Activated T-helper 17 cell treated with anti-CD3 and anti-CD28 coated beads, Interleukin-2, amount 50 U/mL, for 72 hours (primary cell): ENCODE measurements at regions not wholly inside any gene's neighbourhood (a gene's known extent, or its start where the extent isn't known, plus 50 kb on each side); places are given as distances from the start of the nearest gene placed in this dataset.

ENCODE experiments used
- ATAC-seq: fragments of 150-1000 bp; cut with Tn5 transposase; replicated peaks from 2 replicates; pipeline ENCODE4 v1.10.0; 2021; ENCODE audit warnings: mild to moderate bottlenecking, moderate library complexity
- H3K27ac Mint-ChIP-seq: one replicate; pipeline ENCODE4 v1.8.0; 2022; ENCODE audit warnings: mixed read lengths
- H3K27me3 Mint-ChIP-seq: one replicate; pipeline ENCODE4 v1.8.0; 2022; ENCODE audit warnings: mixed read lengths
- H3K36me3 Mint-ChIP-seq: one replicate; pipeline ENCODE4 v1.8.0; 2022; ENCODE audit warnings: low read depth, mild to moderate bottlenecking, mixed read lengths
- H3K4me1 Mint-ChIP-seq: one replicate; pipeline ENCODE4 v1.8.0; 2022; ENCODE audit warnings: mixed read lengths
- H3K4me3 Mint-ChIP-seq: one replicate; pipeline ENCODE4 v1.8.0; 2022; ENCODE audit warnings: mild to moderate bottlenecking, mixed read lengths
- H3K9me3 Mint-ChIP-seq: one replicate; pipeline ENCODE4 v1.8.0; 2022; ENCODE audit warnings: mixed read lengths

- H3K9me3 Mint-ChIP-seq = no peaks in the 10 kb centered on the region
- no peak for ATAC-seq
- no peak overlapping the region for H3K27ac Mint-ChIP-seq
- no peak overlapping the region for H3K4me3 Mint-ChIP-seq
- H3K36me3 Mint-ChIP-seq = no peaks in the 10 kb centered on the region
- H3K27me3 Mint-ChIP-seq = peaks cover 14% of the 10 kb centered on the region
- H3K4me1 Mint-ChIP-seq = no peaks in the 10 kb centered on the region
Observed at GRCh38 chr7:27377988-27378387, 135.4 kb downstream of the EVX1 start.

- Mint-ChIP-seq H3K27ac (no peak overlapping the region), H3K4me3 (no peak overlapping the region), H3K27me3 (no peaks in the 10 kb centered on the region), H3K9me3 (no peaks in the 10 kb centered on the region), H3K36me3 (no peaks in the 10 kb centered on the region), H3K4me1 (no peaks in the 10 kb centered on the region)
- ATAC-seq = no peak
Observed at GRCh38 chr7:27382307-27382706, 139.7 kb downstream of the EVX1 start.

GRCh38 chr7:27386581-27386980 lies 144.0 kb downstream of the EVX1 start:
- H3K27me3 Mint-ChIP-seq = peaks cover 27% of the 10 kb centered on the region
- no peak overlapping the region for H3K4me3 Mint-ChIP-seq
- H3K36me3 Mint-ChIP-seq = no peaks in the 10 kb centered on the region
- ATAC-seq = no peak
- no peaks in the 10 kb centered on the region for H3K4me1 Mint-ChIP-seq
- no peaks in the 10 kb centered on the region for H3K9me3 Mint-ChIP-seq
- H3K27ac Mint-ChIP-seq = no peak overlapping the region

DNA sequence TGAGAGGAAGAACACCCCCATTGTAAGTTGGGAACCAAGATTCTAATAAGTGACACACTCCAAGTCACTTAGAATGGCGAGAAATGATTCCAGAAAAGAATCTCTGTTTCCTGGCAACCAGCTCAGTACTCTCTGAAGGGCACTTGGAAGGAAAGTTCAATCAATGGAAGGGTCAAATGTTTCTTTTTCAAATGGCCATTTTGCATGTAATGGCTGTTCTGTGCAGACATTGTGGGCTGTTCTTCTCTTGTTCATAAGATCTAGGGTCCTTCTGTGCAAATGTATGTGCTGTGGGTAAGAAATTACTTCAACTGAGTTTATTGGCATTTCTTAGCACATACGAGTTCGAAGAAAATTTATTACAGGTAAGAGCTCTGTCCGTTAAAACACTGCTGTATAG lies 145.3 kb downstream of the EVX1 start:
- Mint-ChIP-seq H3K4me1 (no peaks in the 10 kb centered on the region), H3K27ac (no peak overlapping the region), H3K36me3 (no peaks in the 10 kb centered on the region), H3K27me3 (peaks cover 28% of the 10 kb centered on the region), H3K9me3 (no peaks in the 10 kb centered on the region), H3K4me3 (no peak overlapping the region)
- no peak for ATAC-seq

DNA sequence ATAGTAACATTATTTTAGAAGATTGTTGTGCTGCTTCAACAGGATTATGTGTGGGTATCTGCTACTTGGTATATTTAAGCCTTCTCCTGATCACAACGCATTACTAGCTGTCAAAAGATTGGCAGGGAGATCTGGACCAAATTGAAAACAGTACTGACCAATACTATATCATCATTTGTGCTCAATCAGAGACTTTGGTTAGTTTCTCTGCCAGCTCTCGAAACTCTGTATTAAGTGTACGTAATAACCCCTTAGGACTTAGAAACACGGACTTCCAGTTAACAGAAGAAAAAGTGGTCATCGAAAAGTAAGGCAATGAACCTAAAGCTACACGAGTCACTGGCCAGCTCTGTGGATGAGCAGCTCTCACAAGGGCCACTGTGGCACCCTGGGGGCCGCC lies 146.0 kb downstream of the EVX1 start:
- H3K9me3 Mint-ChIP-seq = no peaks in the 10 kb centered on the region
- H3K4me1 Mint-ChIP-seq = no peaks in the 10 kb centered on the region
- no peak overlapping the region for H3K4me3 Mint-ChIP-seq
- ATAC-seq = no peak
- H3K27ac Mint-ChIP-seq = no peak overlapping the region
- peaks cover 31% of the 10 kb centered on the region for H3K27me3 Mint-ChIP-seq
- H3K36me3 Mint-ChIP-seq = no peaks in the 10 kb centered on the region

DNA sequence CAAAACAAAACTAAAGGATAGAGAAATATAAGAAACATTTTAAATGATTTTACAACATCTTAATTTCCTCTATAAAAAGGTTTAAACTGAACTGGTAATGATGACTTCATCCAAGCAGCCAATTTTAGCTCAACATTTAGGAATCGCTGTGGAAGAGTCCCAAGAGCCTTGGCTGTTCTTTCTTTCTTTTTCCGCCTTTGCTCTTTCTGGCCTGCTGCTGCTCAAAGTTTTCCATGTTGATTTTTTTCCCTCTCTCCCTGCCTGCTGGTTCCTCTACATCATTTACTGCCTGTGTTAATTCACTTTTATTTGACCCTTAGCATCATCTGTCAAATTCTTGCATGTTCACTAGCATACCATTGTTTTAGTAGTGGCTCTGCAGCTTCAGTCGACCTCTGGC lies 146.9 kb downstream of the EVX1 start:
- H3K9me3 Mint-ChIP-seq = no peaks in the 10 kb centered on the region
- H3K27ac Mint-ChIP-seq = no peak overlapping the region
- no peaks in the 10 kb centered on the region for H3K36me3 Mint-ChIP-seq
- H3K4me3 Mint-ChIP-seq = no peak overlapping the region
- H3K27me3 Mint-ChIP-seq = peaks cover 38% of the 10 kb centered on the region
- ATAC-seq = no peak
- no peaks in the 10 kb centered on the region for H3K4me1 Mint-ChIP-seq

DNA sequence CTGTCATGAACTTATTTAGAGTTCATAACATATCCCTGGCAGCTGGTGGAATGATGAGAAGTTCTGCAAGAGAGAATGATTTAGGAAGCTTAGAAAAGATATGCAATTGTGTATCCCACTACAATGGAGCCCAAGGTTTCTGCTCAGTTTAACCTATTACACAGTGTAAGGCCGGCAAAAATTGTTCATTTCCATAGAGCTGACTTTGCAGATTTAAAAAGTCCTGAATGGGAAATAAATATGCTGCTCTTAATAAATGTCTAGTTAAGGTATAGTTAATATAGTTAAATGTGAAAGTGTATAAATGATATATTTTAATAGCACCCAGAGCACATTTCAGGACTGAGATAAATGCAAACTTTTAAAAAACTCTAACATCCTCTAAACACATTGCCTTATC lies 149.9 kb downstream of the EVX1 start:
- no peaks in the 10 kb centered on the region for H3K9me3 Mint-ChIP-seq
- no peaks in the 10 kb centered on the region for H3K36me3 Mint-ChIP-seq
- H3K27ac Mint-ChIP-seq = no peak overlapping the region
- H3K4me3 Mint-ChIP-seq = no peak overlapping the region
- ATAC-seq = no peak
- H3K4me1 Mint-ChIP-seq = no peaks in the 10 kb centered on the region
- peaks cover 45% of the 10 kb centered on the region for H3K27me3 Mint-ChIP-seq

DNA sequence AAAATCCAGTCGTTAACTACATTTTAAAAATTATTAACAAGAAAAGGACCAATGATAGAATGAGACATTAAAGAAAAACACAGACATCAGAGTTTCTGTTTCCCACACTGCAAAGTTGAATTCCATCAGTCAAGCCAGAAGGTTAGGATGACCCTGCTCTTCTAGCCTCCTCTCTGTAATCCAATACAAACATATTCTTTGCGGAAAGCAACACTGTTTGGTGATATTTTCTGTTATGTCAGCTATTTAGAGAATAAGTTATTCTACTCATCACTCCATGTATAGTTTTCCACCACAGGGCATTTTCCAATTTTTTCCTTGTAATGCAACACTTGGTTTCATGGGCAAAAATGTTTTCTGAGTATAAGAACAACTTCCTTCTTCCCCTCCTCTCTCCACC lies 152.3 kb downstream of the EVX1 start:
- no peak for ATAC-seq
- H3K9me3 Mint-ChIP-seq = no peaks in the 10 kb centered on the region
- H3K36me3 Mint-ChIP-seq = no peaks in the 10 kb centered on the region
- no peak overlapping the region for H3K27ac Mint-ChIP-seq
- H3K4me1 Mint-ChIP-seq = no peaks in the 10 kb centered on the region
- peaks cover 31% of the 10 kb centered on the region for H3K27me3 Mint-ChIP-seq
- H3K4me3 Mint-ChIP-seq = no peak overlapping the region

GRCh38 chr7:27395626-27396025 lies 153.0 kb downstream of the EVX1 start:
- Mint-ChIP-seq H3K27ac (no peak overlapping the region), H3K4me3 (no peak overlapping the region), H3K4me1 (no peaks in the 10 kb centered on the region), H3K27me3 (peaks cover 30% of the 10 kb centered on the region), H3K36me3 (no peaks in the 10 kb centered on the region), H3K9me3 (no peaks in the 10 kb centered on the region)
- no peak for ATAC-seq

DNA sequence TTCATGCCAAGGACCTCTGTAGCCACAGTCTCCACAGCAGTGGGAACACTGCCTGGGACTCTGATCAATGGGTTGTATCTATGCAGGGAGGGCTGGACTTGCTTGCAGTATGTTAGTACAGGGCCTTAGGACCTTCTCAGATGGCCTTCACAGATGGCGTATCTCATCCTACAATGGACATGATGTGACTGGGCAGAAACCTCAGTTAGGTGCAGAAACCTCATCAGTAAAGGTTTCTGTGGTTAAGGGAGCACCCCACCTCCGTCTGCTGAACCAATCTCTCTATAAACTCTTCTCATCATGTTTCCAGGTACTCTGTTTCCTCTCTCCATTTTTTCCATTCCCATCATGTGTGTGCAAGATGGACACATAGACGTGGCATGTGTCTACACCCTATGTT lies 154.9 kb downstream of the EVX1 start:
- ATAC-seq = no peak
- H3K9me3 Mint-ChIP-seq = no peaks in the 10 kb centered on the region
- H3K4me3 Mint-ChIP-seq = no peak overlapping the region
- H3K27me3 Mint-ChIP-seq = peaks cover 20% of the 10 kb centered on the region
- H3K4me1 Mint-ChIP-seq = no peaks in the 10 kb centered on the region
- no peak overlapping the region for H3K27ac Mint-ChIP-seq
- no peaks in the 10 kb centered on the region for H3K36me3 Mint-ChIP-seq

DNA sequence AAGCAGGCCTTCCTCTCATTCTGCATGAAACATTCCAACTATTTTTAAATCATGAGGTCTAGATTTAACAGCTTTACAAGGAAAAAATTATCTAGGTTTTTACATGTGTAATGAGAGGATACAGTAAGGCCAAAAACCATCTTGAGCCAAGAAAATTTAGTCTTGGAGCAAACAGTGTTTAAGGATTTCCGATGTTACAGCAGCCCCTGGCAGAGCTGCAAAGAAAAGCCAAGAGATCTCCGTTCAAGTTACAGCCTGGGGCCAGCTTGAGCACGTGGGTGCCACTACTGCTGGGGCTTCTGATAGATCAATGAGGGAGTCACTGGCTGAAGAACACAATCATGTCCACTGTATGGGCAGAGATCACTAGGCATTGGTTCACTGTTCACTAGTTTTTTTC lies 156.2 kb downstream of the EVX1 start:
- Mint-ChIP-seq H3K4me3 (no peak overlapping the region), H3K27ac (no peak overlapping the region), H3K36me3 (no peaks in the 10 kb centered on the region), H3K27me3 (peaks cover 15% of the 10 kb centered on the region), H3K9me3 (no peaks in the 10 kb centered on the region), H3K4me1 (no peaks in the 10 kb centered on the region)
- ATAC-seq = no peak

DNA sequence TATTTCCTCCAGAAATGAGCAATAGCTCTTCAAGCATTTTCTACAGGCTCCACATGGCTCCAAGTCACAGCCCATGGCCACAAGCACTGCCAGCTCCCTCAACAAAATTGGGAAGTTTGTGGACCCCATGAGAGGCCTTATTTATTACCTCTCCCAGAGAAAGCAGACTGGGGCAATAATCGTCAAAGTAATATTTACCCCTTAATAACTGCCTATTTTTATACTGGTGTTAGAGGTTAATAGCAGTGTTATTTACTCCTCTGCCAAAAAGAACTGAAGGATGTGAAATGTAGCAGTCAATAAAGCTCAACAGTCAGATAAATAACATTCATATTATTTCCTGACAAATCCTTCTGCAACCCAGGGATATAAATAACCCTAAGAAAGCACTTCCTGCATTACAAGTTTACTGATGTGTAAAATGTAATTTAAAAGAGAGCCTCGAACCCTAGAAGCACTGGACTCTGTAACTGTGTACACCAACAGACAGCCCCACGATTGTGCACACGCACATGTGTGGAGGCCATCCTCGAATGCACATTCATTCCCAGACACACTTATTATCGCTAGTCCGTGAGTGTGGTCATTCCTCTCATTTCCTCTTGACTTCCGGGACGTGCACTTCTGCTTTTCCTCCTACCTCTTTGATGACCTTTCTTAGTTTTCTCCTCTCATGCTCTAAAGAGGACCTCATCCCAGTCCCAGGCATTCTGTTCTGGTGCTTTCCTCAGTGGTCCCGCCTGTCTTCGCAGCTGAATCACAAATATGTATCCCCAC lies 157.4 kb downstream of the EVX1 start:
- ATAC-seq = no peak
- H3K4me3 Mint-ChIP-seq = no peak overlapping the region
- H3K36me3 Mint-ChIP-seq = no peaks in the 10 kb centered on the region
- peaks cover 11% of the 10 kb centered on the region for H3K27me3 Mint-ChIP-seq
- H3K27ac Mint-ChIP-seq = no peak overlapping the region
- no peaks in the 10 kb centered on the region for H3K9me3 Mint-ChIP-seq
- H3K4me1 Mint-ChIP-seq = no peaks in the 10 kb centered on the region

DNA sequence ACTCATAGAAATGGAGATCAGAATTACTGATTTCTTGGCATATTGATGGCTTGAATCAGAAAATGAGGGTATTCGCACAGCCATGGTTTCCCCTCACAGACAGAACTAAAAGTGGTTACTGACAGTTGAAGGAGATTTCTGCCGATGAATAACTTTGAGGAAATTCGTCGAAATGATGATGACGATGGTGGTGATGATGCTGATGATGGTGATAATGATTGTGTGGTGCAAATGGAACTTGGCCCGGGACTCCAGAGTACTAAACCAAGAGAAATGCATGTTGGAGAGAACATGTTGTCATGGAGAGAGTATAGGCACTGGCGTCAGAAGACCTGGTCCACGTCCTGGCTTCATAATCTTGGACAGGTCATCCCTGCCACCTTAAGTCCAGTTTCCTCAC lies 163.2 kb downstream of the EVX1 start:
- Mint-ChIP-seq H3K9me3 (no peaks in the 10 kb centered on the region), H3K4me3 (no peak overlapping the region), H3K27ac (no peak overlapping the region), H3K27me3 (peaks cover 7% of the 10 kb centered on the region), H3K4me1 (no peaks in the 10 kb centered on the region), H3K36me3 (no peaks in the 10 kb centered on the region)
- ATAC-seq = no peak

DNA sequence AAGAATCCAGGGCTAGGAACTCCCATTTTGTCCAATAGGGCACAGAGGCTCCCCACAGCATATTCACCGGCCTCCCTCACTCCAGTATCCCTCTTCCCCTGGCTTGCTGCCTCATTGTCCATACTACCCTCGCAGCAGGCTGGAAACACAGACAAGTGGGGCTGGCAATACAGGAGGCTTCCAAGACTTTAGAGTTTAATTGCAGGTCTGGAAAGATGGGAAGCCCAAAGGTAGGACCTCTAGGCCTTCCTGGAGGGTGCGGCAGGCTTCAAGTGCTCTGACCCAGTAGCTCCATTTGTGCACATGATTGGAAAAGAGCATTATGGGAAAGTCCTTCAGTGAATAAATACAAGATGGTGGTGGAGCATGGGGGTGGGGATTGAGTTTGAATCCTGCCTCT lies 166.7 kb downstream of the EVX1 start:
- Mint-ChIP-seq H3K27ac (no peak overlapping the region), H3K27me3 (peaks cover 14% of the 10 kb centered on the region), H3K4me3 (no peak overlapping the region), H3K9me3 (no peaks in the 10 kb centered on the region), H3K36me3 (no peaks in the 10 kb centered on the region), H3K4me1 (no peaks in the 10 kb centered on the region)
- no peak for ATAC-seq

DNA sequence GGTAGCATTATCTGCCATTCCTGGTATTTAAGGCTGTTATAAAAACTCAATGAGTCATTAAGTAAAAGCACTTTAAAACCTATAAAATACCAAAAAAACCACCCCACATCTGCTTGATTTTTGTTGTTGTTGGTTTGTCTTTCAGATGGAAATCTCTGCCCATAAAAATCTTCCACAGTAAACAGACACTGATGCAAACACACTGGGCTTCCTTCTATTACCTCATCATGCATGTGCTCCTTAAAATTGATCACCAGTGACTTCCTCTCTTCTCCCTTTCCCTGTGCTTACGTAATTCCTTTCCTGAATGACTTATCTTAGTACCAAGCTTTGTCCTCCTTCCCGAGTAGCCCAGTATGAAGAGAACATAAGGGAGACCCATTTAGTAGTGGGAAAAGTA lies 167.2 kb downstream of the EVX1 start:
- ATAC-seq = no peak
- Mint-ChIP-seq H3K4me3 (no peak overlapping the region), H3K27me3 (peaks cover 14% of the 10 kb centered on the region)

More for the DNA sequence above, 167.2 kb downstream of the EVX1 start:
- Mint-ChIP-seq H3K9me3 (no peaks in the 10 kb centered on the region), H3K36me3 (no peaks in the 10 kb centered on the region), H3K27ac (no peak overlapping the region), H3K4me1 (no peaks in the 10 kb centered on the region)
